22Rv1 (cell line): ENCODE measurements at regions not wholly inside any gene's neighbourhood (a gene's known extent, or its start where the extent isn't known, plus 50 kb on each side); places are given as distances from the start of the nearest gene placed in this dataset.

Experiments
- CTCF ChIP-seq: fragments of 450-650 bp; IDR thresholded peaks from 2 replicates; pipeline ENCODE4 v1.5.1; 2017; ENCODE audit warnings: mild to moderate bottlenecking
- ZFX ChIP-seq: fragments of 450-650 bp; IDR thresholded peaks from 2 replicates; pipeline ENCODE4 v1.6.1; 2017; ENCODE audit warnings: antibody characterized with exemption, borderline replicate concordance

GRCh38 chrX:25383196-25383595 is 367.4 kb upstream of the ARX start:
- TF ChIP-seq CTCF (no peak), ZFX (no peak)
